ENCODE measurements at regions not wholly inside any gene's neighbourhood (a gene's known extent, or its start where the extent isn't known, plus 50 kb on each side); places are given as distances from the start of the nearest gene placed in this dataset.

- no peak for DNase-seq
Measured at GRCh38 chr11:57103899-57104605, 77.7 kb upstream of the LRRC55 start.

GRCh38 chr11:57109331-57109730, 72.4 kb upstream of the LRRC55 start:
- no peak for DNase-seq

GRCh38 chr11:57111619-57112018, 70.1 kb upstream of the LRRC55 start:
- DNase-seq = no peak

- DNase-seq = no peak
Measured at GRCh38 chr11:57116654-57117053, 65.1 kb upstream of the LRRC55 start.

GRCh38 chr11:57120192-57120965, 61.4 kb upstream of the LRRC55 start:
- DNase-seq = no peak

- DNase-seq = no peak
Measured at GRCh38 chr11:57121996-57122395, 59.8 kb upstream of the LRRC55 start.

- no peak for DNase-seq
Measured at GRCh38 chr11:57123590-57123989, 58.2 kb upstream of the LRRC55 start.

GRCh38 chr11:57124505-57124904, 57.2 kb upstream of the LRRC55 start:
- no peak for DNase-seq

- DNase-seq = no peak
Measured at GRCh38 chr11:57124917-57125316, 56.8 kb upstream of the LRRC55 start.

- DNase-seq = no peak
Measured at GRCh38 chr11:57126766-57127400, 54.9 kb upstream of the LRRC55 start.

GRCh38 chr11:57131080-57131790, 50.5 kb upstream of the LRRC55 start:
- no peak for DNase-seq
